Amniotic stem cell (primary cell): ENCODE measurements at regions not wholly inside any gene's neighbourhood (a gene's known extent, or its start where the extent isn't known, plus 50 kb on each side); places are given as distances from the start of the nearest gene placed in this dataset.

Source experiments
- DNase-seq: peaks from one replicate; lab custom pipeline; 2025; lab: John Stamatoyannopoulos, UW

GRCh38 chr1:98480271-98480670 is 181.2 kb upstream of the SNX7 start:
- DNase-seq: no peak

GRCh38 chr1:98478121-98478520 is 183.4 kb upstream of the SNX7 start:
- DNase-seq: no peak

GRCh38 chr1:98472878-98473277 is 188.6 kb upstream of the SNX7 start:
- DNase-seq: no peak

GRCh38 chr1:98471633-98472032 is 189.9 kb upstream of the SNX7 start:
- DNase-seq: no peak

- no peak for DNase-seq
Measured at GRCh38 chr1:98468111-98468717, 193.3 kb upstream of the SNX7 start.

- no peak for DNase-seq
Measured at GRCh38 chr1:98467586-98467985, 193.9 kb upstream of the SNX7 start.

- DNase-seq: no peak
Measured at GRCh38 chr1:98467122-98467521, 194.4 kb upstream of the SNX7 start.

- DNase-seq: no peak
Measured at GRCh38 chr1:98461873-98462385, 199.6 kb upstream of the SNX7 start.

GRCh38 chr1:98460136-98460535 is 201.4 kb upstream of the SNX7 start:
- no peak for DNase-seq

GRCh38 chr1:98459486-98459870 is 202.0 kb upstream of the SNX7 start:
- no peak for DNase-seq

GRCh38 chr1:98458511-98459485 is 202.7 kb upstream of the SNX7 start:
- no peak for DNase-seq

GRCh38 chr1:98457248-98457647 is 204.3 kb upstream of the SNX7 start:
- DNase-seq: no peak

GRCh38 chr1:98454666-98455065 is 206.9 kb upstream of the SNX7 start:
- DNase-seq: no peak

GRCh38 chr1:98453066-98453465 is 208.5 kb upstream of the SNX7 start:
- DNase-seq: no peak

- DNase-seq: no peak
Measured at GRCh38 chr1:98452162-98452561, 209.4 kb upstream of the SNX7 start.

GRCh38 chr1:98441281-98441680 is 220.2 kb upstream of the SNX7 start:
- no peak for DNase-seq

- DNase-seq: no peak
Measured at GRCh38 chr1:98439471-98439870, 222.1 kb upstream of the SNX7 start.

GRCh38 chr1:98437540-98437939 is 224.0 kb upstream of the SNX7 start:
- DNase-seq: no peak

- no peak for DNase-seq
Measured at GRCh38 chr1:98437011-98437410, 224.5 kb upstream of the SNX7 start.

GRCh38 chr1:98429965-98430443 is 231.5 kb upstream of the SNX7 start:
- DNase-seq: no peak

GRCh38 chr1:98428864-98429263 is 232.7 kb upstream of the SNX7 start:
- DNase-seq: no peak

GRCh38 chr1:98427664-98428063 is 233.9 kb upstream of the SNX7 start:
- DNase-seq: no peak

GRCh38 chr1:98426092-98426491 is 235.4 kb upstream of the SNX7 start:
- no peak for DNase-seq
